ENCODE measurements at regions not wholly inside any gene's neighbourhood (a gene's known extent, or its start where the extent isn't known, plus 50 kb on each side); places are given as distances from the start of the nearest gene placed in this dataset.

DNA sequence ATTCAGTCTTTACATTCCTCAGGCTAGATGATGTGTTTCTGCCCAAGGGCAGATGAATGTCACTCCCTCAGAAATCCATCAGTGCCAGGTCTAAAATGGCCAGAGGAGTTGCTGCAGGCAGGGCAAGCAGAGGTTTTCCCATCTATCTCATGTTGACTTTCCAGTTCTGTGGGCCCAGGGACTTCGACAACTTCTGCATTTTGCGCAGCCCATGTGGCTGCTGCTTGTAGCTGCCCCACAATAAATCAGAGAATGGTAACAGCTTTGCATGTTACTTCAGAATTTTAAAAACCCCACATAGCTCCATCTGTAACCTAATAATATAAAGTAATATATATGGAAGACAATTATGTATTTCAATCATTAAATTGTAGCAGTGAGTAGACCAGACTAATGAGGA is 1367.7 kb upstream of the AGA start:
- DNase-seq (ENCODE audit: low spot score) = no peak

DNA sequence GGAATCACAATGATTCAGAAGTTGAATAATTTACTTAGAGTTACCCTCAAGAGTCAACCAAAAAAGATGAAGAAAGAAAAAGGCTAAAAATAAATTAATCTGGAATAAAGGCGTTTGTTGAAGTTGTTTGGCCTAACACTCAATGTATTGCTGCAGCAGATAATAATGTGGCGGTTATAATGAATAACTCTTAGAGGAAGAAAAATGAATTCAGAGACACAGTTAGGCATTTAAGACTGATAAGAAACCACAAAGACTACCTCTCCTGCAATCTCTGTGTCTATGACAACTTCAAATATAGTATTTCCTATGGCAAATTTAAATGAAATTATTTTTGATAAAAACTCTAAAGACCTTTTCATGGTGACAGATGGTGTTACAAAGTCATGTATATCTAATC is 1369.1 kb upstream of the AGA start:
- DNase-seq (ENCODE audit: low spot score) = no peak

GRCh38 chr4:178812866-178813265 is 1370.6 kb upstream of the AGA start:
- DNase-seq (ENCODE audit: low spot score) = no peak

DNA sequence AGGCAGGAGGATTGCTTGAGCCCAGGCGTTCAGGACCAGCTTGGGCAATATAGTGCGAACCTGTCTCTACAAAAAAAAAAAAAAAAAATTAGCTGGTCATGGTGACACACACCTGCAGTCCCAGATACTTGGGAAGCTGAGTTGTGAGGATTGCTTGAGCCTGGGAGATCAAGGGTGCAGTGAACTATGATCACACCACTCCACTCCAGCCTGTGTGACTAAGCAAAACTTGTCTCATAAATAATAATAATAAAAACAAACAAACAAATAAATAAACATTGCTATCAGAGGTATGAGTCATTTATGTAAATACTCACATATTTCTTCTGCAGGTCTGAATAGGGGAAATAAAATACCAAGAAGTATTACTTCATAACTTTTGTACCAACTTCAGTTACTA is 1372.7 kb upstream of the AGA start:
- no peak for DNase-seq (ENCODE audit: low spot score)

DNA sequence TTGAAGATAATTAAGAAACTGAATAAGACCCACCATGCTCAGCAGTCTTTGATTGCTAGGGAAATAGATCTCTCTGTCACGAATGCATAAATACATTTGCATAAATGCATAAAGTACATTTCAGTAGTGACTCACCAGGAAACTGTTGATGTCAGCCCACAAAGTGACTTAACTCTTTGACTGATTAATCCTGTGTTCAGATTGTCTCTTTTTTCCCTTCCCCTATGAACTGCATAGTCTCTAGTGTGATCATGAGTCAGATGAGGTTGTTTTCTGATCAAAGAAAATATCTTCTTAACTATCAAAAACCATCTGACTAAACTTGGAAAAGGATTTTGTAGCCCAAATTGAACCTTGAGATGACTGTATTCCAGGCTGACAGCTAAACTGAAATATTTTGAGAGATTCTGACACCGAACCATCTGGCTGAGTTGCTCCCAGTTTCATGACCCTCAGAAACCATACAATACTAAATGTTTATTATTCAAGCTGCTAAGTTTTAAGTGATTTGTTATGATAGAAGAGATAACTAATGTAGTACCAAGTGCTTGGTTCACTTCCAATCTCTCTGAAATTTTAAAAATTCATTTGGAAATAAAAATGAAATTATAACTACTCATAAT is 1381.5 kb upstream of the AGA start:
- no peak for DNase-seq (ENCODE audit: low spot score)

GRCh38 chr4:178836865-178837264 is 1394.6 kb upstream of the AGA start:
- DNase-seq (ENCODE audit: low spot score) = no peak

- no peak for DNase-seq (ENCODE audit: low spot score)
These were observed 1396.5 kb upstream of the AGA start for GRCh38 chr4:178838776-178839175.

GRCh38 chr4:178856139-178856800 is 1414.0 kb upstream of the AGA start:
- no peak for DNase-seq (ENCODE audit: low spot score)

DNA sequence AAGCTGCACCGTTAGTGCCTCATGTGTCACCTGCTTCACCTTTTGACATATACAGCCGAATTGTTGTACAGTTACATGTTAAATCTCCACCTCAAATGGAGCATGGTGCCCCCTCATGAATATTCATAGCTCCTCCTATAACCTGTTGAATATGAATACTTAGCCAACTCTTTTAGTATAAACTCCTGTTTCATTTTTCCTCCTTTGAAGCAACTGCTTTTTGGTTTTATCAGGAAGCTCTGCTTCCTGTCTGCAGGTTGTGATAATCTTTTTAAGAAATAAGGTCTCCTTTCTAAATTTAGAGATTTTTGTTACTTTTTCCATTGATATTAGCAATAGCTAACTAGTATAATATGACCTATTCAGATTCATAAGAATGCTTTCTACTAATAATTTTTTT is 1429.2 kb upstream of the AGA start:
- no peak for DNase-seq (ENCODE audit: low spot score)

- no peak for DNase-seq (ENCODE audit: low spot score)
These were observed 1439.7 kb upstream of the AGA start for GRCh38 chr4:178881937-178882336.

- DNase-seq (ENCODE audit: low spot score) = no peak
These were observed 1451.9 kb upstream of the AGA start for GRCh38 chr4:178894126-178894525.

GRCh38 chr4:178899084-178899483 is 1456.8 kb upstream of the AGA start:
- no peak for DNase-seq (ENCODE audit: low spot score)

- DNase-seq (ENCODE audit: low spot score) = no peak
These were observed 1475.5 kb upstream of the AGA start for GRCh38 chr4:178917756-178918155.

GRCh38 chr4:178937130-178937529 is 1494.9 kb upstream of the AGA start:
- no peak for DNase-seq (ENCODE audit: low spot score)

GRCh38 chr4:178941975-178942374 is 1499.7 kb upstream of the AGA start:
- DNase-seq (ENCODE audit: low spot score) = no peak

- DNase-seq (ENCODE audit: low spot score) = no peak
These were observed 1511.3 kb upstream of the AGA start for GRCh38 chr4:178953447-178954120.

- no peak for DNase-seq (ENCODE audit: low spot score)
These were observed 1513.4 kb upstream of the AGA start for GRCh38 chr4:178955614-178956013.

DNA sequence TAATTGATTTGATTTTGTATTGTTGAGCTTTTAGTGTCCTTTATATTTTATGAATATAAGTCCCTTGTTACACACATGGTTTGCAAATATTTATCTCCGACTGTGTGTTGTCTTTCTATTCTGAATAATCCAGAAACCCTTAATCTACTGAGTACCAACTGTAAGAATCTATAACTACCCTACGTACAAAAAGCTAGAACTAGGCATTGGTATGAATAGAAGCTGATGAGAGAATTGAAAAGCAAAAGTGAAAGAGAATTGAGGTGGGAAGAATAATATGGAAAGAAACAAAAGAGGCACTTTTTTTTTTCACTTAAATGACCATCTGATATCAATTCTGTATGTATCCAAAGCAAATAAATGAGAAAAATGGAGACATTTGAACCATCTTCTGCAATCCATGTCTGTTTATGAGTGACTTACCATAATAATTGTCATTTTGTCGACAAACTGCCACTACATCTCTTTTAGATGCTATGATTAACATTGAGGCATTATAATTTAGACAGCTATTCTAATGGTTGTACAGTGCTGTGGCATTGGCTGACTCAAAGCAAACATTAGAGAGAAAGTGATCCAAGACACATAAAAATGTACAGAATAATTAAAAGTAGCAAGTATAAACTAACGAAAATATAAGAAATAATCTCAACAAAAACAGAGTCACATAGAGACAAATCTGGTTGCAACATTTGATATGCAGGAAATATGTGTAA is 1516.6 kb upstream of the AGA start:
- DNase-seq (ENCODE audit: low spot score) = no peak

DNA sequence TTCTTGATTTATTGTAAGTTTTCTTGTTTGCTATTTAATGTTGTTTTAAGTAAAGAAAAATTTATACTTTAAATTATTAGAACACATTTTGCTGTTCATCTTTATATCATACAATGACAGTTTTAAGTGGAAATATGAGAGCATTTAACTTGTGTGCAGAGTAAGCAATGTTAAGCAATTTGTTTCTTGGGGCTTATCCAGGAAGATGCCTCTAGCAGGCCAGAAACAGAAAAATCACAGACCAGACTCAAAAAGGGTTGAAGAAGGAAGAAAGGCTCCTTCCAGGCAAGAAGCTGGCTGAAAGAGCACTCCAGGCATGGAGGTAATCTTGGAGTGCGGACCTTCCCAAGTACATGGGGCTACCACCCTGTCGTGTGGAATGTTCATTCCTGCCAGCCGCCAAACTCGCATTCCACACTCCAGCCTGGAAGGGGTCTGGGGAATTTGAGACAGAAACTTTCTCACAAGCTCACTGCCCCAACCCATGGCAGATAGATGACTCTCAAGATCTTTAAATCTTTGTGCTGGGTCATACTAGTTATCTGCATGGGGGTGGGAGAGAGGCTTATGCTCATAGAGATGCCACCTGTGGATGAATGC is 1521.3 kb upstream of the AGA start:
- no peak for DNase-seq (ENCODE audit: low spot score)

- no peak for DNase-seq (ENCODE audit: low spot score)
These were observed 1524.4 kb upstream of the AGA start for GRCh38 chr4:178966644-178967043.

GRCh38 chr4:178970433-178971140 is 1528.3 kb upstream of the AGA start:
- no peak for DNase-seq (ENCODE audit: low spot score)

- no peak for DNase-seq (ENCODE audit: low spot score)
These were observed 1534.6 kb upstream of the AGA start for GRCh38 chr4:178976861-178977260.

All from AG08395 (cell line).